IPS DF 19.7 (cell line): ENCODE measurements at regions not wholly inside any gene's neighbourhood (a gene's known extent, or its start where the extent isn't known, plus 50 kb on each side); places are given as distances from the start of the nearest gene placed in this dataset.

Source experiments
- DNase-seq: peaks from one replicate; pipeline ENCODE4 v3.0.0-alpha.2; 2013; ENCODE audit warnings: low read depth, low spot score

DNA sequence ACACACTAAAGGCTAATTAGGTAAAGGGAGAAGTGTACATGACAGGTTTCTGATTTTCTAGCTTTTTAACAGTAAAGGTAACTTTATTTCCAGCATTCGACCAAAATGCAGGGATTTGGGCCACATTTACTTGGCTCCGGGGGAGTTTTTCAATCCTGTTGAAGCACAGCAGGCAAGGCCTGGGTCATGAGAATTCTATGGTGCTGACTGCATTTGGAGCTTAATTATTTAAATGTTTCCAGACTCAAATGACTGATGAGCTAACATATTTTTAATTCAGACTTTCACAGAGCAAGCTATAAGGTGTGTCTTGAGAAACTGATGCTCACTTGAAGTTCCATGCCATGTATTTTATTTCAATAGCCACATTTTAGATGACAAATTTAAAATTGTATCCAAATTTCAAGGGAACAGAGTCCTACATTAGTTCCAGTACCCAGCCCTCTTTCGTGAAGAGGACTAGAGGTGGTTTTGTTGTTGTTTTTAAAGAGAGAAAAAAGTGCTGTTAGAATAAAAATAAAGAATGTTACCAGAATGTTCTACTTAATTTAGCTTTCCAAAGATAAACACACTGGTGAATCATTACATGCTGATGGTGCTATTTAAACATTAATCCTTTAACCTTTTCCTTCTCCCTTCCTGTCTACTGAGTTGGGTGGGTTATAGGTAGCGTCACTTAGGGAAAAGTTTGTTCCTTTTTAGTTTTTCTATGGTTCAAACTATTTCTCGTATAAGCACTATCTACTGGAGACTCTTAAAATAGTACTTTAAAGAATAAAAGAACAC, 82.3 kb upstream of the PHACTR2 start:
- DNase-seq: no peak

DNA sequence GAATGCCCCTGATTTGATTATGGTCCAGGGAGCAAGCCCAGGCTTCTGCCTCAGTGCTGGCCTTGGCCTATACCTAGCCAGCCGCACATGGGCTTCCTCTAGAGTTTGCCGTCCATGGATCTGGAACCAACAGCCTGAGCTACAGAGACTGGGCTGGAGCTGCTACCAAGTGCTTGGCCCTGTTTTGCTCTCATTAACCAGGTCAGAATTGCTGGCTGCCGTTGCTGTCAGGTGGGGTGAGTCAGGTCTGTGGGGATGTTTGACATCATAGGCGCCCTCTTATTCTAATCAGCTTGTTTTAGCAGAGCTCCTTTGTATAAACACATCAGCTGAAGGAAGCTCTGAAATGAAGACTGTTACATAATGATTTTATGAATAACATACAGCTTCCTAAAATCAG, 83.1 kb upstream of the PHACTR2 start:
- no peak for DNase-seq

- peak; percentile 30 for DNase-seq
Measured at GRCh38 chr6:143592335-143592734, 80.8 kb upstream of the FUCA2 start.

DNA sequence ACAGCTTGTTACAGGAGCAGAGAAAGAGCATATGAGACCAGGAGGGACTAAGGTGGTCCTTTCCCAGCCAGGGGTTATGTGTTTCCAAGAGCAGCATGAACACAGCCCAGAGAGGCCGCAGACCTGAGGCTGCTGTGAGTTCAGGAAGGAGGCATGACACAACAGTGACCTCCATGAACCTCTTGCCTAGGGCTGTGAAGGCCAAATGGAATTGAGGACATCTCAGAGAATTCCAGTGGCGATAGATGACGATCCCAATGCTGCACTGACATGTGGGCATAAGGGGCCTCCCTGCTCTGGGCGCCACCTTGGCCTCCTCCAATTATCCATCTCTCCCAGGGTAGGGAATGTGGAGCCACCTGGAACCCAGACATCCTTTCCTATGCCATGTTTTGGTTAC, 79.9 kb upstream of the FUCA2 start:
- no peak for DNase-seq

DNA sequence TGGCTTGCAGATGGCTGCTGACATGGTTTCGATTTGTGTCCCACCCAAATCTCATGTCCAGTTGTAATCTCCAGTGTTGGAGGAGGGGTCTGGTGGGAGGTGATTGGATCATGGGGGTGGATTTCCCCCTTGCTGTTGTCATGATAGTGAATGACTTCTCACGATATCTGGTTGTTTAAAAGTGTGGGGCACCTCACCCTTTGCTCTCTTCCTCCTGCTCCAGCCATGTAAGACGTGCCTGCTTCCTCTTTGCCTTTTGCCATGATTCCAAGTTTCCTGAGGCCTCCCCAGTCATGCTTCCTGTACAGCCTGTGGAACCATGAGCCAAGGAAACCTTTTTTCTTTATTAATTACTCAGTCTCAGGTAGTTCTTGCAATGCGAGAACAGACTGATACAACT, 77.6 kb upstream of the FUCA2 start:
- no peak for DNase-seq

GRCh38 chr6:143586557-143586956, 75.0 kb upstream of the FUCA2 start:
- DNase-seq: no peak

- DNase-seq: no peak
Measured at GRCh38 chr6:143585716-143586115, 74.2 kb upstream of the FUCA2 start.

DNA sequence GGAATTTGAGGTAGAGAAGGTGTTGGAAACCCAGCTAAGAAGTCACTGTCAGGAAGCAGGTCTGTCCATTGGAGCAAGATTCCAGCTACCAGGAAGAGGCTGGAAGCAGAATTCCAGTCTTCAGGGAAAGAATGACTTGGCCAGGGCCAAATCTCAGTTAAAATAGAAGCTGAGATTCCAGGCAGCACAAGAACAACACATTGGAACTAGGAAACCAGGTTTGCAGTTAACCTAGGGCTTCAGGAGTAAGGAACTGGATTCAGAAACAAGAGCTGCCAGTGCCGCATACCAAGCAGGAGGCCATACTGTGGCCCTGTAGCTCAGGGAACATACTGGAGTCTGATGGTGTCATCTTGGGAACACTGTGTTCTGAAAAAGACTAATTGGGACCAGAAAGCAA, 73.7 kb upstream of the FUCA2 start:
- no peak for DNase-seq

GRCh38 chr6:143583542-143584327, 72.2 kb upstream of the FUCA2 start:
- no peak for DNase-seq

DNA sequence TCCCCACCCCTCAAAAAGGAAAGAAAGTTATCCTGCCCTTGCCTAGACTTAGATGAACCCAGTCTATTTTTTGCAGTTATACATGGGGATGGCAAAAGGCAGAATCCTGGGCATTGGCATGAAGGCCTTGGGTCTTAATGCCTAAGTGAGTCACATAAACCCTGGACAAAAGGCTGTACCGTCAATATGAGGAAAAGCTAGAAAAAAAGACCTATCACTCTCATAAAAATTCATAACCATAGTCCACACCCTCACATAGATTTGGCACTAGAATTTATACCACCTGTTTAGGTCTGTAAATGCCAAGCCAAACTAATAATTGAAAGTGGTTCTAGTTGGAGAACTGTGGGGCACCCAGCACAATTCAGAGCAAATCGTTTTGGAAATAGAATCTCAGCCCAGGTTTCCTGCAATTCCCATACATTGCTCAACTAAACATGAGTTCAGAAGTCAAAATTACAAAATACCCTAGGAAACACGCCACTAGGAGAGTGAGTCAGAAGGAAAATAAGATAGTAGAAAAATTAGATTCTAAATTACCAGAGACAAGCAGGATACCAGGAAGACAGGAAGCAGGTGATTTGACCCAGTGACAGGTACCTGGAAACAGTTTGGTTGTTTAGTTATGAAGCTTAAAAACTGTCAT, 70.4 kb upstream of the FUCA2 start:
- DNase-seq: no peak

GRCh38 chr6:143579703-143580102, 68.2 kb upstream of the FUCA2 start:
- DNase-seq: no peak

GRCh38 chr6:143578054-143578453, 66.5 kb upstream of the FUCA2 start:
- DNase-seq: no peak

DNA sequence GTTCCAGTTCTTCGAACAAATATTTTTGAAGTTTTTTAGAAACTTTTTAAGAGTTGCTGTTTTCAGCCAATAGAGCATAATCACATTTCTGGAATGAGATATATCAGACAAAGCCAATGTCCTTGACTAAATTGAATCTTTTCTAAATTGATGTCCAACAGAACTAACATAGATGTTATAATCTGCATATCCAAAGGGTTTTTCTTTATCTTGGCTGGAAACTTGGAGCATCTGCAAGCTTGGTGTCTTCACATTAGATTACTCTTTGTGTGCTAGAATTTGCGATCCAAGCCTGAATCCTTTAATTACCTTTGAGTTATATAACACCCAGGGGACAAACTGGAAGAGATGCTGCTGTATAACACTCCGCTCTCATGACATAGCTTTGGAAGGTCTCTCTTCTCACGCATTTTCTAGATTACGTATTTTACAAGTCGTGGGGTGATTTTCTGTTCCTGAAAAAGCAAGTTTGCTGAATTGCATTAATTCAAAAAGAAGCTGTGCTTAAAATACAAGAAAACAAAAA, 64.4 kb upstream of the FUCA2 start:
- DNase-seq: no peak

GRCh38 chr6:143575440-143575839, 63.9 kb upstream of the FUCA2 start:
- DNase-seq: peak; percentile 47

DNA sequence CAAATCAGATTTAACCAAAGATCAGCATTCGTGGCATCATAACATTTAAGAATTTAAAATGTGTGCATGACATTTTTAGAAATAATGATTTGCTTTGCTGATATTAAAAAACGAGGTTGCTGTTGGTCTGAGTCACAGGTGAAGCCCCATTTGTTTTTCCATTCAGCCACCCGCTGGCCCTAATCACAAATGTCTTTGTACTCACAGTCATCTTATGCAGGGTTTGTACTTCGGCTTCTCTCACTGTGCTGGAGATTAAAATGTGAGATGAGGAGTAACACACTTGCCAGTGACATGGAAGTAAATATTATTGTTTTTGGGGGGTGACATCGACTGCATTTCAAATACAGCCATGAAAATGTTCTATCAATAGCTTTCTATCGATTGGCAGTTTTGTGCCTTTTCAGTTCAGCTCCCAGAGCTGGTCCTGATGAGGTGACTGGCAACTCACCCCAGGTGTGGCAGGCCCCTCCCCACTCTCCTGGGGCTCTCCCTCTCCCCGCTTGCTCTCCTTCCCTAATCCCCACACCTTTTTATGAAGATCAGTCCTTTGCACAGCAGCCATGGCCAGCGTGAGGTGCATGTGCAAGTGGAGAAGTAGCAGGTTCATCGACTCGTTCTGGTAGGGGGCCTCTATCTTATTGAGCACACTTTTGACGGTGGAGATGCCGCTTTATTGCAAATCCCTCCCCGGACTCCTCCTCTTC, 58.8 kb upstream of the FUCA2 start:
- DNase-seq: no peak

DNA sequence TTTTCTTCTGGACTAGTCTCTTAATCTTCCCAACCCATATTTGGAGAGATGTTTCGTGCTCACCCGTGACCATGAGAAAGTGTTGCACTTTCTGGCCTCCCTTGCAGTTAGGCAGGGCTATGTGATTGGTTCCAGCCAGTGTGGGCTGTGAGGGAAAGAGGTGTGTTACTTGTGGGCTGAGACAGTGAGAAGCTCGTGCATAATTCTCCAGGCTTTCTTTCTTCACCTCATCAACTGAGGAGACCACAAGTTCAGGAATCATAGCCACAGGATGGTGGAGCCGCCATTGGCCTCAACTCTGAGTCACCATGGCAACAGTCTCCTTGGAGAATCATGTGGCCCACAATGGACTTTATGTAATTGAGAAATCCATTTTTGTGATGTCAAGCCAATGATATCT, 57.5 kb upstream of the FUCA2 start:
- no peak for DNase-seq

DNA sequence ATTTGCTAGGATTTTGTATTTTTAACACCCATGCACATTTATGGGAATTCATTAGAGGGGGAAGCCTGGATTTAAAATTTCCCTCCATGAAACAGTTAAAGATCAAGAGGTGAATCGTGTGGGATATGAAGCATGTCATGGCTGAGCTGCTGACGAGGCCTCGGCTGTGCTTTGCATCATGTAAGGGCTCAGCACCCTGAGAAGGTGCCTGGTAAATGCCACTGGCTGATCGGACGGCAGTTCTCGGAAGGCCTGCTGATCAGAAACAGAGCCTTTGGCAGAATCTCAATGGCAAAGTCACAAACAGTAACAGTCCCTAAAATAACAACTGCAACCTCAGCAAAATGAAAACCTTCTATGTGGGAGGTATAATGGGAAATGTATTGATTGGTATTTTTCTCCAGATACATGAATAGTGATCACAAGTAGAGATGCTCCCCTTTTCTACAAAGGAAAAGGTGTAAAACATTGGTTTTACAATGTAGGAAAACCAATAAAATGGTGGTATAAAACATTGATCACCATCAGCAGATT, 53.0 kb upstream of the FUCA2 start:
- DNase-seq: no peak

GRCh38 chr6:143562143-143562542, 50.6 kb upstream of the FUCA2 start:
- DNase-seq: no peak
